ENCODE measurements at regions not wholly inside any gene's neighbourhood (a gene's known extent, or its start where the extent isn't known, plus 50 kb on each side); places are given as distances from the start of the nearest gene placed in this dataset.

DNA sequence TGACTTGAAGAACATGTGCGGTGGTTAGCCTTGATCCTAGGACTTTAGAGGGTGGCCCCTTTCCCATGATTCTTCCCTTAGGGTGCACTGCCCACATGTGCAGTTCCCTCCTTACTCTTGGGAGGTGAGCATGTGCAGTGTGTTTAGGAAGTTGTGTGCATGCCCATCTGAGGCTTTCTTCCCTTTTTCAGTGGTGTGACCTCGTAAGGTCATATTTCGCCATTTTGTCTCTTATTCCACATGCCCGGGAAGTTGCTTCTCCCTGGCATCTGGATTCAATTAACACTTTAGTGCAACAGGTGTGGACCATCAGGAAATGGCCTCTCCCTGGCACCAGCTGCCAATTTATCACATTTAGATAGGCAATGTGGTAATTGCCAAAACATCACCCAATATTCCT, 380.6 kb upstream of the VSTM2A start (continued):
- TF ChIP-seq, protein P1, sequence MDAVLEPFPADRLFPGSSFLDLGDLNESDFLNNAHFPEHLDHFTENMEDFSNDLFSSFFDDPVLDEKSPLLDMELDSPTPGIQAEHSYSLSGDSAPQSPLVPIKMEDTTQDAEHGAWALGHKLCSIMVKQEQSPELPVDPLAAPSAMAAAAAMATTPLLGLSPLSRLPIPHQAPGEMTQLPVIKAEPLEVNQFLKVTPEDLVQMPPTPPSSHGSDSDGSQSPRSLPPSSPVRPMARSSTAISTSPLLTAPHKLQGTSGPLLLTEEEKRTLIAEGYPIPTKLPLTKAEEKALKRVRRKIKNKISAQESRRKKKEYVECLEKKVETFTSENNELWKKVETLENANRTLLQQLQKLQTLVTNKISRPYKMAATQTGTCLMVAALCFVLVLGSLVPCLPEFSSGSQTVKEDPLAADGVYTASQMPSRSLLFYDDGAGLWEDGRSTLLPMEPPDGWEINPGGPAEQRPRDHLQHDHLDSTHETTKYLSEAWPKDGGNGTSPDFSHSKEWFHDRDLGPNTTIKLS (IDR thresholded peaks at IDR 0.05; ENCODE audit: borderline replicate concordance, low read depth): no peak
- no peak for TF ChIP-seq ZNF316 (IDR thresholded peaks at IDR 0.05)
- TF ChIP-seq ZNF589 (CRISPR knock-in tag; IDR thresholded peaks at IDR 0.05; ENCODE audit: low read depth): no peak
- TF ChIP-seq, protein P2, sequence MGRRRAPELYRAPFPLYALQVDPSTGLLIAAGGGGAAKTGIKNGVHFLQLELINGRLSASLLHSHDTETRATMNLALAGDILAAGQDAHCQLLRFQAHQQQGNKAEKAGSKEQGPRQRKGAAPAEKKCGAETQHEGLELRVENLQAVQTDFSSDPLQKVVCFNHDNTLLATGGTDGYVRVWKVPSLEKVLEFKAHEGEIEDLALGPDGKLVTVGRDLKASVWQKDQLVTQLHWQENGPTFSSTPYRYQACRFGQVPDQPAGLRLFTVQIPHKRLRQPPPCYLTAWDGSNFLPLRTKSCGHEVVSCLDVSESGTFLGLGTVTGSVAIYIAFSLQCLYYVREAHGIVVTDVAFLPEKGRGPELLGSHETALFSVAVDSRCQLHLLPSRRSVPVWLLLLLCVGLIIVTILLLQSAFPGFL (CRISPR knock-in tag; IDR thresholded peaks at IDR 0.05): no peak
- no peak for TF ChIP-seq NUFIP1 (IDR thresholded peaks at IDR 0.05; ENCODE audit: partially characterized antibody)

DNA sequence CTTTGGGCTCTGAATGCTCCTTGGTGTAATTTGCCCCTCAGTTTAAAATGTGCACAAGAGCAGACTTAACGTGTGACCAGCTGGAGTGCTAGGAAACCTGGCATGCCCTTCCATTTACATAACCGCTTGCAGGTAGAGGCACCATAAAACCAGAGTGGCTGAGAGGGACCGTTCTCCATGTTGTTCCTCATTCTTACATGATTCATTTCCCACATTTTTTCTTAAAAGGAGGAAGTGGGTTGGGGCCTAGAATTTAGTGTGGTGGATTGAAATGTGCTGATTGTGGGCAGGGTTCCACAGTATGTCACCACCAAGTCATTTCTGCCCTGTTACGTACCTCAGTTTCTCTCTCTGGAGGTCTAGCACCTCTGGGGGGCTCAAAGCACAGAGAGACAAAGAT, 375.8 kb upstream of the VSTM2A start:
- in situ Hi-C loops (cut with MboI) (no loop called here), intact Hi-C loops (cut with micrococcal nuclease) (no loop called here)
- Histone ChIP-seq H4K20me1 (replicated peaks; ENCODE audit: control insufficient read depth, insufficient read depth, low read length) (no peaks in the 10 kb centered on the region), H3K9ac (ENCODE audit: insufficient read depth in 1 of 2, low read depth in 2 of 2, low read length in 2 of 2) (no peak overlapping the region), H3K9me1 (ENCODE audit: control insufficient read depth, insufficient read depth, low read length) (no peaks in the 10 kb centered on the region), H3K9me3 (replicated peaks; ENCODE audit: control insufficient read depth, insufficient read depth, low read depth, low read length) (no peaks in the 10 kb centered on the region), H3K4me3 (no peak overlapping the region), H3K36me3 (ENCODE audit: control insufficient read depth, insufficient read depth, low read length) (no peaks in the 10 kb centered on the region), H3K4me1 (replicated peaks in 1 of 2; ENCODE audit: control insufficient read depth in 2 of 2, insufficient read depth in 2 of 2, low read length in 2 of 2) (no peaks in the 10 kb centered on the region), H2AFZ (ENCODE audit: low read depth, low read length) (no peak overlapping the region), H3K79me2 (ENCODE audit: control insufficient read depth, insufficient read depth, low read length) (no peaks in the 10 kb centered on the region), H3K4me2 (ENCODE audit: insufficient read depth, low read length) (no peak overlapping the region), H3K27ac (ENCODE audit: extremely low read depth, low read depth, low read length) (no peak overlapping the region), H3K27me3 (ENCODE audit: control insufficient read depth in 2 of 2, insufficient read depth in 2 of 2, low read length in 2 of 2) (no peaks in the 10 kb centered on the region)
- CTCF ChIA-PET (ENCODE audit: low intra/inter-chr PET ratio): no interaction called here
- POLR2A ChIA-PET: no interaction called here
- FAIRE-seq: no peak
- WGBS (ENCODE audit: insufficient coverage, low coverage, missing lambda C conversion rate): 0% methylated on average over 4 of the region's 4 CpGs
- BruUV-seq (replicated peaks): no TSS peak
- TF ChIP-seq MXI1 (IDR thresholded peaks at IDR 0.05; ENCODE audit: low read depth, low read length): no peak
- no peak for ATAC-seq
- no peak for DNase-seq (ENCODE audit: extremely low read depth in 1 of 4, low spot score in 3 of 4)
